Neural cell (in vitro differentiated cells): ENCODE measurements at regions not wholly inside any gene's neighbourhood (a gene's known extent, or its start where the extent isn't known, plus 50 kb on each side); places are given as distances from the start of the nearest gene placed in this dataset.

Experiments
- EP300 ChIP-seq: fragments of 450-650 bp; conservative IDR thresholded peaks from 2 replicates; pipeline ENCODE4 v1.6.1; 2014; ENCODE audit warnings: antibody characterized with exemption, mild to moderate bottlenecking, moderate library complexity; ENCODE audit not compliant: poor library complexity, severe bottlenecking
- EZH2 ChIP-seq: fragments of 200-600, 300-800 bp; shearing (Covaris generic), sonication (generic); IDR thresholded peaks from 2 replicates; pipeline ENCODE4 v1.6.1; 2014; ENCODE audit warnings: antibody characterized with exemption, low read length, borderline replicate concordance, mild to moderate bottlenecking; ENCODE audit not compliant: insufficient read depth, poor library complexity, severe bottlenecking
- POLR2AphosphoS5 ChIP-seq: IDR thresholded peaks from 2 replicates; pipeline ENCODE4 v1.6.1; 2012
- TAF1 ChIP-seq: IDR thresholded peaks from 2 replicates; pipeline ENCODE4 v1.6.1; 2012; ENCODE audit warnings: low read depth
- TF ChIP-seq, protein P1 (sequence below): fragments of 450-650 bp; IDR thresholded peaks from 2 replicates; pipeline ENCODE4 v1.5.1; 2014; ENCODE audit warnings: antibody characterized with exemption, mild to moderate bottlenecking, moderate library complexity; ENCODE audit not compliant: poor library complexity, severe bottlenecking
- TF ChIP-seq, protein P2 (sequence below): IDR thresholded peaks from 2 replicates; pipeline ENCODE4 v1.6.1; 2012; ENCODE audit warnings: borderline replicate concordance

DNA sequence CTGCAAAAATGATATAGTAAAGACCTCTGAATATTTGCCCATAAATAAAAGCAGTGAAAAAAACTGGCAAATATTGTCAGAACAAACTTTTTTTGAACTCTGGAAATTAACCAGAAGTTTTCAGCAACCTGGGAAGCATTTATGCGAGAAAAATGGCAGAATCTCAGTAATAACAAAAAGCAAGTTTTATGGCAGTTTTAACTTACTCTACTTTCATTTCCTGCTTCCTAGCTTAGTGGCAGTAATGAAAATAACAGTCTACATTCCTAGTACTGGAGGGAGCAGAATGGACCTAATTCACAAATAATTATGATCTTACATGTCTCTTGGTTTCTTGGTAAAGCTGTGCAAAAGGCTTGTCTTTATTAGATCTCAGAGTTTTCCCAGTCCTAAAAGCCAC is 460.1 kb downstream of the NAF1 start:
- TF ChIP-seq, protein P1, sequence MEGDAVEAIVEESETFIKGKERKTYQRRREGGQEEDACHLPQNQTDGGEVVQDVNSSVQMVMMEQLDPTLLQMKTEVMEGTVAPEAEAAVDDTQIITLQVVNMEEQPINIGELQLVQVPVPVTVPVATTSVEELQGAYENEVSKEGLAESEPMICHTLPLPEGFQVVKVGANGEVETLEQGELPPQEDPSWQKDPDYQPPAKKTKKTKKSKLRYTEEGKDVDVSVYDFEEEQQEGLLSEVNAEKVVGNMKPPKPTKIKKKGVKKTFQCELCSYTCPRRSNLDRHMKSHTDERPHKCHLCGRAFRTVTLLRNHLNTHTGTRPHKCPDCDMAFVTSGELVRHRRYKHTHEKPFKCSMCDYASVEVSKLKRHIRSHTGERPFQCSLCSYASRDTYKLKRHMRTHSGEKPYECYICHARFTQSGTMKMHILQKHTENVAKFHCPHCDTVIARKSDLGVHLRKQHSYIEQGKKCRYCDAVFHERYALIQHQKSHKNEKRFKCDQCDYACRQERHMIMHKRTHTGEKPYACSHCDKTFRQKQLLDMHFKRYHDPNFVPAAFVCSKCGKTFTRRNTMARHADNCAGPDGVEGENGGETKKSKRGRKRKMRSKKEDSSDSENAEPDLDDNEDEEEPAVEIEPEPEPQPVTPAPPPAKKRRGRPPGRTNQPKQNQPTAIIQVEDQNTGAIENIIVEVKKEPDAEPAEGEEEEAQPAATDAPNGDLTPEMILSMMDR, result no peak
- TF ChIP-seq EP300 (no peak), POLR2AphosphoS5 (no peak), TAF1 (no peak), EZH2 (no peak)
- TF ChIP-seq, protein P2, sequence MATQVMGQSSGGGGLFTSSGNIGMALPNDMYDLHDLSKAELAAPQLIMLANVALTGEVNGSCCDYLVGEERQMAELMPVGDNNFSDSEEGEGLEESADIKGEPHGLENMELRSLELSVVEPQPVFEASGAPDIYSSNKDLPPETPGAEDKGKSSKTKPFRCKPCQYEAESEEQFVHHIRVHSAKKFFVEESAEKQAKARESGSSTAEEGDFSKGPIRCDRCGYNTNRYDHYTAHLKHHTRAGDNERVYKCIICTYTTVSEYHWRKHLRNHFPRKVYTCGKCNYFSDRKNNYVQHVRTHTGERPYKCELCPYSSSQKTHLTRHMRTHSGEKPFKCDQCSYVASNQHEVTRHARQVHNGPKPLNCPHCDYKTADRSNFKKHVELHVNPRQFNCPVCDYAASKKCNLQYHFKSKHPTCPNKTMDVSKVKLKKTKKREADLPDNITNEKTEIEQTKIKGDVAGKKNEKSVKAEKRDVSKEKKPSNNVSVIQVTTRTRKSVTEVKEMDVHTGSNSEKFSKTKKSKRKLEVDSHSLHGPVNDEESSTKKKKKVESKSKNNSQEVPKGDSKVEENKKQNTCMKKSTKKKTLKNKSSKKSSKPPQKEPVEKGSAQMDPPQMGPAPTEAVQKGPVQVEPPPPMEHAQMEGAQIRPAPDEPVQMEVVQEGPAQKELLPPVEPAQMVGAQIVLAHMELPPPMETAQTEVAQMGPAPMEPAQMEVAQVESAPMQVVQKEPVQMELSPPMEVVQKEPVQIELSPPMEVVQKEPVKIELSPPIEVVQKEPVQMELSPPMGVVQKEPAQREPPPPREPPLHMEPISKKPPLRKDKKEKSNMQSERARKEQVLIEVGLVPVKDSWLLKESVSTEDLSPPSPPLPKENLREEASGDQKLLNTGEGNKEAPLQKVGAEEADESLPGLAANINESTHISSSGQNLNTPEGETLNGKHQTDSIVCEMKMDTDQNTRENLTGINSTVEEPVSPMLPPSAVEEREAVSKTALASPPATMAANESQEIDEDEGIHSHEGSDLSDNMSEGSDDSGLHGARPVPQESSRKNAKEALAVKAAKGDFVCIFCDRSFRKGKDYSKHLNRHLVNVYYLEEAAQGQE, result no peak
